Upper lobe of left lung (tissue), 6 donors: ENCODE measurements at regions not wholly inside any gene's neighbourhood (a gene's known extent, or its start where the extent isn't known, plus 50 kb on each side); places are given as distances from the start of the nearest gene placed in this dataset.

Source experiments
- ATAC-seq, 2 donors: fragments of 200-7000 bp; cut with Tn5 transposase; one replicate each; pipeline ENCODE4 v1.9.1; 2022; ENCODE audit warnings: mild to moderate bottlenecking in 2 of 2, moderate library complexity in 2 of 2; ENCODE audit not compliant: low FRiP score in 2 of 2
- DNase-seq, 2 donors: peaks; one replicate each; pipeline ENCODE4 v3.0.0-alpha.2; 2019 to 2020
- H3K27ac ChIP-seq, 4 donors: fragments of 200-600 bp; sonication (generic); one replicate each; pipeline ENCODE4 v1.5.1; 2016 to 2019
- H3K27me3 ChIP-seq, 4 donors: fragments of 200-600 bp; sonication (generic); one replicate each; pipeline ENCODE4 v1.5.1; 2017 to 2019
- H3K36me3 ChIP-seq, 4 donors: fragments of 200-600 bp; sonication (generic); one replicate each; pipeline ENCODE4 v1.5.1; 2016 to 2019
- H3K4me1 ChIP-seq, 4 donors: fragments of 200-600 bp; sonication (generic); one replicate each; pipeline ENCODE4 v1.5.1; 2018 to 2019
- H3K4me3 ChIP-seq, 4 donors: fragments of 200-600 bp; sonication (generic); one replicate each; pipeline ENCODE4 v1.5.1; 2017 to 2019; ENCODE audit warnings: mild to moderate bottlenecking in 2 of 4, moderate library complexity in 1 of 4
- H3K9me3 ChIP-seq, 4 donors: fragments of 200-600 bp; sonication (generic); one replicate each; pipeline ENCODE4 v1.5.1; 2018 to 2019
- CTCF ChIP-seq, 6 experiments: fragments of 450-650 bp in 4 of 6; fragments of 200-600 bp in 2 of 6; sonication (generic) in 2 of 6; IDR thresholded peaks; one replicate each; pipeline ENCODE4 v1.5.1; 2016 to 2019; ENCODE audit warnings: antibody characterized with exemption in 6 of 6
- EP300 ChIP-seq, 4 donors: sonication (generic); formaldehyde crosslinking; IDR thresholded peaks; one replicate each; pipeline ENCODE4 v1.5.1; 2017; ENCODE audit warnings: antibody characterized with exemption in 4 of 4, control low read depth in 2 of 4
- POLR2A ChIP-seq, 4 donors: fragments of 450-650 bp; IDR thresholded peaks; one replicate each; pipeline ENCODE4 v1.5.1; 2016 to 2017; ENCODE audit warnings: antibody characterized with exemption in 4 of 4, mild to moderate bottlenecking in 2 of 4
- POLR2AphosphoS5 ChIP-seq, 2 donors: sonication (generic); formaldehyde crosslinking; IDR thresholded peaks; one replicate each; pipeline ENCODE4 v1.5.1; 2017; ENCODE audit warnings: antibody characterized with exemption in 2 of 2
- WGBS, 2 donors: methylation state at CpG; one replicate each; pipeline ENCODE4 v1.1.5; 2017 to 2018; 5-methylcytosine and 5-hydroxymethylcytosine counted together
- donor health status: DM: no; HTN: no; CAD: no; lungs with moderate emphysema.
- donor health status: DM: no; HTN: yes; CAD: no; lungs with severe emphysema.

- TF ChIP-seq CTCF (IDR thresholded peaks at IDR 0.05) (no peak), POLR2A (IDR thresholded peaks at IDR 0.05) (no peak), POLR2AphosphoS5 (IDR thresholded peaks at IDR 0.05) (no peak), EP300 (IDR thresholded peaks at IDR 0.05) (no peak)
- ATAC-seq (no peak), DNase-seq (no peak)
- peaks cover 0 to 10% (median 3%) of the 10 kb centered on the region in 4 donors for H3K9me3 ChIP-seq
- no peaks in the 10 kb centered on the region for H3K27me3 ChIP-seq
- H3K4me1 ChIP-seq = no peaks in the 10 kb centered on the region
- no peak overlapping the region for H3K4me3 ChIP-seq
- no peak overlapping the region for H3K27ac ChIP-seq
- WGBS, 2 donors = 61 to 73% methylated on average over 2 of the region's 2 CpGs
- no peaks in the 10 kb centered on the region for H3K36me3 ChIP-seq
Measured at GRCh38 chr10:64465653-64466052, 944.5 kb downstream of the REEP3 start.

GRCh38 chr10:64468219-64468618 is 947.0 kb downstream of the REEP3 start:
- 82 to 100% methylated on average over 1 to 2 of the region's 2 CpGs for WGBS, 2 donors
- no peak for ATAC-seq
- no peak for DNase-seq
- Histone ChIP-seq H3K27me3 (no peaks in the 10 kb centered on the region), H3K4me1 (no peaks in the 10 kb centered on the region), H3K9me3 (peaks cover 0 to 10% (median 3%) of the 10 kb centered on the region in 4 donors), H3K36me3 (no peaks in the 10 kb centered on the region), H3K27ac (no peak overlapping the region), H3K4me3 (no peak overlapping the region)
- no peak for TF ChIP-seq EP300 (IDR thresholded peaks at IDR 0.05)
- TF ChIP-seq CTCF (IDR thresholded peaks at IDR 0.05) = no peak
- TF ChIP-seq POLR2A (IDR thresholded peaks at IDR 0.05) = no peak
- TF ChIP-seq POLR2AphosphoS5 (IDR thresholded peaks at IDR 0.05) = no peak

GRCh38 chr10:64476506-64476905 is 955.3 kb downstream of the REEP3 start:
- Histone ChIP-seq H3K9me3 (no peaks in the 10 kb centered on the region), H3K4me3 (no peak overlapping the region), H3K27ac (no peak overlapping the region), H3K4me1 (no peaks in the 10 kb centered on the region), H3K27me3 (no peaks in the 10 kb centered on the region), H3K36me3 (no peaks in the 10 kb centered on the region)
- DNase-seq (no peak), ATAC-seq (no peak)
- TF ChIP-seq POLR2AphosphoS5 (IDR thresholded peaks at IDR 0.05) (no peak), POLR2A (IDR thresholded peaks at IDR 0.05) (no peak)

- Histone ChIP-seq H3K4me3 (no peak overlapping the region), H3K27me3 (no peaks in the 10 kb centered on the region), H3K9me3 (no peaks in the 10 kb centered on the region), H3K4me1 (no peaks in the 10 kb centered on the region), H3K27ac (no peak overlapping the region), H3K36me3 (no peaks in the 10 kb centered on the region)
- DNase-seq (no peak), ATAC-seq (no peak)
- TF ChIP-seq POLR2AphosphoS5 (IDR thresholded peaks at IDR 0.05) = no peak
- TF ChIP-seq CTCF (IDR thresholded peaks at IDR 0.05) = no peak
- no peak for TF ChIP-seq POLR2A (IDR thresholded peaks at IDR 0.05)
- no peak for TF ChIP-seq EP300 (IDR thresholded peaks at IDR 0.05)
Measured at GRCh38 chr10:64477791-64478190, 956.6 kb downstream of the REEP3 start.

- Histone ChIP-seq H3K9me3 (no peaks in the 10 kb centered on the region), H3K36me3 (no peaks in the 10 kb centered on the region), H3K27me3 (no peaks in the 10 kb centered on the region), H3K4me3 (no peak overlapping the region), H3K4me1 (no peaks in the 10 kb centered on the region), H3K27ac (no peak overlapping the region)
- no peak for DNase-seq
- no peak for ATAC-seq
- TF ChIP-seq POLR2A (IDR thresholded peaks at IDR 0.05) (no peak), CTCF (IDR thresholded peaks at IDR 0.05) (no peak), EP300 (IDR thresholded peaks at IDR 0.05) (no peak), POLR2AphosphoS5 (IDR thresholded peaks at IDR 0.05) (no peak)
Measured at GRCh38 chr10:64484811-64485330, 963.7 kb downstream of the REEP3 start.
